SKM-1 (cell line): ENCODE measurements at regions not wholly inside any gene's neighbourhood (a gene's known extent, or its start where the extent isn't known, plus 50 kb on each side); places are given as distances from the start of the nearest gene placed in this dataset.

Experiments used
- DNase-seq: peaks from one replicate; lab custom pipeline; 2025; ENCODE audit not compliant: unreplicated experiment; lab: John Stamatoyannopoulos, UW

DNA sequence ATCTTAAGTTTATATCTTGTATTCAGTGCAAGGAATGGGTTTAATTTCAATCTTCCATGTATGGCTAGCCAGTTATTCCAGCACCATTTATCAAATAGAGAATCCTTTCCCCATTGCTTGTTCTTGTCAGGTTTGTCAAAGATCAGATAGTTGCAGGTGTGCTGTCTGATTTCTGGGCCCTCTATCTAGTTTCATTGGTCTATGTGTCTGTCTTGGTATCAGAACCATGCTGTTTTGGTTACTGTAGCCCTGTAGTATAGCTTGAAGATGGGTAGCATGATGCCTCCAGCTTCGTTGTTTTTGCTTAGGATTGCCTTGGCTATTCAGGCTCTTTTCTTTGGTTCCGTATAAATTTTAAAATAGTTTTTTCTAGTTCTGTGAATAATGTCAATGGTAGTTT, 200.0 kb downstream of the MANEA start:
- DNase-seq: no peak

DNA sequence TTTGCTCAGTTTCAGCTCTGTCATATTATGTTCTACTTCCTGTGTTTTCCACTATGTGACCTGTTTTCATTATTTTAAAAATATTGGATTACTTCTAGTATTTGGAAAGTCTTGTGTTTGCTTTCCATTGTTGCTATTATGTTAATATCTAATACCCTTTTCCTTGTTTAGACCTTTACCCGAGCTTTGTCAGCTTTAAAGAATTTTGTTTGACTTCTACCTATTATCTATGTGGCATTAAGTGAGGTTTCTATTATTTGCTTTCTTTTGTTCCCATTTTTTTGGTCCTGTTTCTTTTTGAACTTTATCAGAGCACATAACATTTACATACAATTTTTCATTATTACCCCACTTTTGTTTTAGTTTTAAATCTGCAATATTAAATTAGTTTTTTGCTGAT, 202.7 kb downstream of the MANEA start:
- no peak for DNase-seq

DNA sequence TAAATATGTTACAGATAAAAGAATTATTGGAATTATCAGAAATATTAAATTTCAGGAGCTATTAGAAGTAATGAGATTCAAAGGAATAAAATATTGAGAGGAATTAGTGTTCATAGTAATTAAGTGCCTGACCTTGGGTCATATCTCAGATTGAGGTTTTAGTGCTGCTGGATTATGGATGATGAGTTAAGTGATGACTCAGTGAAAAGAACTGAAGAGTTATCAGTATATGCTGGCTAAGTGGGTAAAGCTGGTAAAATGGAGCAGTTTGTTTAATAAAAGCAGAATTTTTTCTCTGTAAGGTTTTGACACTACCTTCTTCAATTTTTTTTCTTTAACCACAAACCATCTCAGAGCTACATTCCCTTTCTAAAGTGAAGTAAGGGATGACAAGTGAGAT, 206.7 kb downstream of the MANEA start:
- DNase-seq: no peak

DNA sequence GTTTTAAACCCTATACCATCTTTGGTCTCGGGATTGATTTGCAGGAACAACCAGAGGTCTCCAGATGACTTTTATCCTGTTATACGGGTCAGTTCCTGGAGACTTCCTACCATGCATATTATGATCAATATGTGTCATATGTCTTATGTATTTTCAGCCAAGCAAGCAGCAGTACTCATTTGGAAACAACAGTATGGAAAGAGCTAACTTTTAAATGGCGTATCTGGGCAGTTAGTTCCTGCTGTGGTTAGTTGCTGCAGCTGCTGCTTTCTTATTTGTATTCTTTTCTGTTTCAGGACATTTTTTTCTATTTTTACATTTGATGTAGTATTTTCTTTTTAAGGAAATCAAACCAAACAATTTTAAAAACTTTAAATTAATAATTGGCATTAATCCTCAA, 207.5 kb downstream of the MANEA start:
- no peak for DNase-seq

DNA sequence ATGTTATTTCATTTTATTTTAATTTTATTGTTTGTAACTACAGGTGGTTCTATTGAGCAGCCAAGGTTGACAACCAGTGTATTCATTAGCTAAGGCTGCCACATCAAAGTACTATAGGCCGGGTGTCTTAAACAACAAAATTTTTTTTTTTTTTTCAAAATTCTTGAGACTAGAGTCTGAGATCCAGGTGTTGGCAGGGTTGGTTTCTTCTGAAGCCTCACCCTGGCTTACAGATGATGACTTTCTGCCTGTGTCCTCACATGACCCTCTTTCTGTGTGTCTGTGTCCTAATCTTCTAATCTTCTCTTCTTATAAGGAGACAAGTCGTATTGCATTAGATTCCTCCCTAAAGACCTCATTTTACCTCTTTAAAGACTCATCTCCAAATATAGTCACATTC, 208.4 kb downstream of the MANEA start:
- no peak for DNase-seq

DNA sequence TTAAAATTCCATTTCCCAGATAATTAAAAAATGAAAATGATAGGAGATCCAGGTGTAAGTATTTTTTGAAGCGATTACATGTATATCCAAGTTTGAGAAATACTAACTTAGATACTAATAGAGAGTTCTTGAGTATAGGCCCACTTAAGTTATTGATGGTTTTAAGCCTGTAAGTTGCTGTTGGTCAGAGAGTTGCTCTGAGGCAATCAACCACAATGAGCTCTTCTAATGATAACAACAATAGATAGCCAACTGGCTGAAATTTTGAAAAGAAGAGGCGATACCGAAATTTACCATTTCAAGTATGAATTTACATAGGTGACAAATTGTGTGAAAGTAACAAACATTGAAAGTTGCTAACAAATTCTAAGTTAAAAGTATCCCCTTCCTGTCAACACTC, 209.5 kb downstream of the MANEA start:
- DNase-seq: no peak

DNA sequence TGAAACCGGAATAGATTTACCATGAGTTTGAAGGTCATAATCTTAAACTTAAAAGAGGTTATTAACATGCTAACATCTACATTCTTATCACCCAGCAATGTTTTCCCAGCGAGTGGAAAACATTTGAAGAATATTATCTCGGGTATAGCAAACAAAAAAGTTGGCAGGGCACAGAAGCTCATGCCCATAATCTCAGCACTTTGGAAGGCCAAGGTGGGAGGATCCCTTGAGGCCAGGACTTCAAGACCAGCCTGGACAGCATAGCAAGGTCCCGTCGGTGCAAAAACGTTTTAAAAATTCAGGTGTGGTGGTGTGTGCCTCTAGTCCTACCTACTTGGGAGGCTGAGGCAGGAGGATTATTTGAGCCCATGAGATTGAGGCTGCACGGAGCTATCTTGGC, 213.5 kb downstream of the MANEA start:
- DNase-seq: no peak

DNA sequence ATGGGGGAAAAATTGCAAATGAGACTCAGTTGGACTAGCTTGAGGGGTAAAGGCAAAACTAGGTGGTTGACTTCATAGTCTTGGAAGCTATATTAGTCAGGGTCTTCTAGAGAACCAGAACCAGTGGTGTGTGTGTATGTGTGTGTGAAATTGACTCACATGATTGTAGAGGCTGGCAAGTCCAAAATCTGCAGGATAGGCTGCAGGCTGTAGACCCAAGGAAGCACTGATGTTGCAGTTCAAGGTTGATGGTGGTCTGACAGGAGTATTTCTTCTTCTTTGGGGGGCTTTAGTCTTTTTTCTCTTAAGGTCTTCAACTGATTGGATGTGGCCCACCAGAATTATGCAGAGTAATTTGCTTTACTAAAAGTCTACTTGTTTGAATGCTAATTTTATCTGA, 217.4 kb downstream of the MANEA start:
- no peak for DNase-seq

DNA sequence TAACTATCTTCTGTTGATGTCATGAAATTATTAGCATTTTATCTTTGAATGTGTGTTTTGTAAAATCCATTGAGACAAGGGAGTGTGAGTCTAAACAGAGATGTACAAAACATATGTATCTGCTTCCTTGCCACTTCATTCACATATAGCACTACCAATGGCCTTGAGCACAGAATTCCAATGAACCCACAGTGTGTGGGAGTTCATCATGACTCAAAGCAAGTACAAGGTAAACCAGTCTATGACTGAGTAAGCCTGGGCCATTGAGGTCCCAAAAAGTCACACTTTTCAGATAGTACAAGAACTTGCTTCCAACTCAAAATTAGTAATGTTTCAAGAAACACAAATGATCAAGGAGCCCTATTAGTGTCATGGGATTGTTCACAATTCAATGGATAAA, 218.6 kb downstream of the MANEA start:
- DNase-seq: no peak

DNA sequence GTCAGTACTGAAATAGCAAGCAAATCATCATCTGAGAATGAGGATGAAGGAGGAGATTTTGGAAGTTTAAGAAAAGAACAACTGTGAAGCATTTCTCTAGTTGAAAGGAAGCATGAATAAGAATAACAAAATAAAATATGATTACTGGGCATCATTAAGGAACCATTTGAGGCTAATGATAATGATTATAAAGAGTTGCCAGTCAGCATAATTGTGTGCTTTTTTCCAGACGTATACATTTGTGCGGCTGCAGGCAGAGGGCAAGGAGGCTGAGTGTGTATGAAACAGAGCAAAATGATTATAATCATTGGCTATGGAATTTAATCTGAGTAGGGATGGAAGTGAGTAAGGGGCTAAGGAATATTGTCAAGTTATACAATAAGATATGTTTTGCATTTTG, 218.7 kb upstream of the FUT9 start:
- DNase-seq: no peak

DNA sequence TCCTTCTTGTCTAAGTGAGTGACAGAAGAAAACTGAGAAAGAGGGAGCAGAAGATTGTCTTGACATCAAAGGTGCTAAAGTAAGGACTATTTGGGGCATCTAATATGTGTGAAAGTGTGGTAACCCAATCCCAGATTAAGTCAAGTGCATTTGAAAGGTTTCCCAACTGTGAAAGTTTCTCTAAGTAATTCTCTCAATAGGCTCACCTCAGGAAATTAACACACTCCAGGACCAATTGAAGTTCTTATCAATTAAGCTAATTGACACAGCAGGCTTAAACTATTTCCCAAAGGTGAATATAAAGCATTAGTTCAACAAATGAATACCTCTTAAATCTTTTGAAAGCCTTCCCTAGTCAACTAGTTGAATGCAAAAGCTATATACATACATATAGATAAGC, 212.8 kb upstream of the FUT9 start:
- DNase-seq: no peak

DNA sequence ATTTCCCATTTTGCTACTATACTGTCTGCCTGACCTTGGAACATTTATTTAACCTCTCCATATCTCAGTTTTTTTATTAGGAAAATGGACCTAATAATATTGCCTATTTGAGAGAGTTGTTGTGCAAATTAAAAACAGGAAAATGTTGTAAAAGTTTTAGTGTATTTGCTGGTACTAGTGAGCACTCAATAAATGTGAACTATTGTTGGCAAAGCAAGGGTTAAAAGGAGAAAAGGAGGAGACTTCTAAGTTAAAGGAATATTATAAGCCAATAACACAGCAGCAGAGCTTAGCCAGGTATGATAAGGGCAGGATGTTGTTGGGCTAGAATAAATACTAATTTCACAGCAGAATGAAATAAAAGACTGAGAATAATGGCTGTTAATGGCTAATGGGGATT, 211.9 kb upstream of the FUT9 start:
- DNase-seq: no peak

DNA sequence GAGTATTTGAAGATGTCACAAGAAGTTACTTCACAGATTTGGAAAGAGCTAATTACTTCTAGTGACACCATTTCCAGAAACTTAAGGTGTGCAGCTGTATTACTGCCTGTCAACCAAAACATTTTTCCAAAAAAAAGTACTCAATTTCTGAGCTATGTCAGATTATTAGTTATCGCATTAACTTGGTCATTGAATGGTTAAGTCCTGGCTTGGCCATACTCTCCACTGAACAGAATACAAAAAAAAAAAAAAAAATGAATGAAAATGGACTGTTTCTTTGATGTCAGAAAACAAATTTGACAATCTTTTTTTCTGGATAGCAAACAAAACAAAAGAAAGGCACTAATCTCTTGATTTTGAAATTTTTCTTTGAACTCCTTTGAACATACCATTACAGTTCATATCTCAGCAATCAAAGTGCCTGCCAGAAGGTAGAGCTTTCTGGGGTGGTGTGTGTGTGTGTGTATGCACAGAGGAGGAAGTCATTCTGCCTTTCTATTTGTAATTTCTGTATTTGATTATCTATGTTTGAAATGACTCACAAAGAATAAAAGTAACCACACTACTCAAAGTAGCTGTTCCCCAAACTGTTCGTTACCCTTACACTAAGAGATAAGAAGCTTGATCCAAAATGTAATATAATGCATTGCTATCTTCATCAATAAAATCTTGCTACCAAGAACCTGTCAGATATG, 210.8 kb upstream of the FUT9 start:
- no peak for DNase-seq

DNA sequence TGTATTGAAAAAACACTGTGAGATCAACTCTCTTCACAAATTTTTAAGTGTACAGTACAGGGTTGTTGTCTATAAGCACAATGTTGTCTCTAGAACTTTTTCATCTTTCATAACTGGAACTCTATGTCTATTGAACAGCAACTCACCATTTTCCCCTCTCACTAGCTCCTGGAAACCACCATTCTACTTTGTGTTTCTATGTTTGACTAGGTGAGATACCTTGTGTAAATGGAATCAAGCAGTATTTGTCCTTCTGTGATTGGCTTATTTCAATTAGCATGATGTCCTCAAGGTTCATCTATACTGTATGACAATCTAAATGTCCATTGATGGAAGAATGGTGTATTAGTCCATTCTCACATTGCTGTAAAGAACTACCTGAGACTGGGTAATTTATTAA, 210.1 kb upstream of the FUT9 start:
- no peak for DNase-seq

DNA sequence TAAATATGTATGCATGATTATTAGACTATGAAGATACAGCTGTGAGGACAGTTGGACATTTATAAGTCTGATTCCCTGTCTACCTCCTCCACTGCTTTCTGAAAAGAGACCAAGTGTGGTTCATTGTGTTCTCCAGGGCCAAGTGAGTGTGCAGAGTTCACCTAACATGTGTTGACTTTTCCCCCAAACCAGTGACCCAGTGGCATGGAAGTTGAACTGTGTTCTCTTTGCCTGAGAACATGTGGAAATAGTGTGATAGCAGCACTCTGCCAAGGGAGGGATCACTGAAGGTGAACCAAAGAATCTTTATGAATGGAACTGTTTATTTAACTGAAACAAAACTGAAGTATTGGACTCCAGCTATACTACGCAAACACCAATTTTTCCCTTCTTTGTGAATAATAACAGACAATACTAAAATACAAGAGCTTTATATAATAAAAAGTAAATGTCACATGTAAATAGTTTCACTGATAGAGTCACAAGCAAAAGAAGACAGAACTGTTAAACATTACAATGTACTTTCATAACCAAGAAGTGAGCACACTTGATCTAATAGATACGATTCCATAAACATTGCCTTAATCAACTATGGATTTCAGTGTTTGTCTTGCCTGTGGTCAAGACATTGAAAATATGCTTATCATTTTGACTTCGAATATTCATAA, 200.3 kb upstream of the FUT9 start:
- no peak for DNase-seq

DNA sequence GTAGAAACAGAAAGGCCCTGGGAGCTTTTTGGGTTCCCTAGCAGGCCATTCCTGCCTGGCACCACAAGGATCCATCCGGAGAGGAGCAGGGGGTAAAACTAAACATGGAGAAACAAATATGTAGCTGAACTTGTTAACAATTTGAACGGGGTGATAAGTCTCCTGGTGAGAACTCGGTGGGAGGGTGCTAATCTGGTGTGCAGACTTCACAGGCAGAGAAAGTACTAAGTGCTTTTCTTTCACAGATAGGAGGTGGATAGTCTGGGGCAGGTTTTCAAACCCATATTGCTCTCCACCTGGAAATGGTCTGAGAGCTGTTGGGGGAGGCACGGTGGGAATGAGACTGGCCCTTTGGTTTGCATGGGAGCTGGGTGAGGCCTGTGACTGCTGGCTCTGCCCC, 196.3 kb upstream of the FUT9 start:
- no peak for DNase-seq

DNA sequence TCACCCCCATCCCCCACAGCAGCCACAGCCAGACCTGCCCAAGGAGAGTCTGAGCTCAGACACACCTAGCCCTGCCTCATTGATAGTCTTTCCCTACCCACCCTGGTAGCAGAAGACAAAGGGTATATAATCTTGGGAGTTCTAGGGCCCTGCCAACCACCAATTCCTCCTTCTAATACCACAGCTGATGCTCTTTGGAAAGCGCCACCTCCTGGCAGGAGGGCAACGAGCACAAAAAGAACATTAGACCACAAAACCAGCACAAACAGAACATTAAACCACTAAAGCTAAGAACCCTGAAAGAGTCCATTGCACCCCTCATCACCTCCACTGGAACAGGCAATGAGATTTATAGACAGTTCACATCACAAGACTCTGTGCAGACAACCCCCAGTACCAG, 195.8 kb upstream of the FUT9 start:
- DNase-seq: no peak

DNA sequence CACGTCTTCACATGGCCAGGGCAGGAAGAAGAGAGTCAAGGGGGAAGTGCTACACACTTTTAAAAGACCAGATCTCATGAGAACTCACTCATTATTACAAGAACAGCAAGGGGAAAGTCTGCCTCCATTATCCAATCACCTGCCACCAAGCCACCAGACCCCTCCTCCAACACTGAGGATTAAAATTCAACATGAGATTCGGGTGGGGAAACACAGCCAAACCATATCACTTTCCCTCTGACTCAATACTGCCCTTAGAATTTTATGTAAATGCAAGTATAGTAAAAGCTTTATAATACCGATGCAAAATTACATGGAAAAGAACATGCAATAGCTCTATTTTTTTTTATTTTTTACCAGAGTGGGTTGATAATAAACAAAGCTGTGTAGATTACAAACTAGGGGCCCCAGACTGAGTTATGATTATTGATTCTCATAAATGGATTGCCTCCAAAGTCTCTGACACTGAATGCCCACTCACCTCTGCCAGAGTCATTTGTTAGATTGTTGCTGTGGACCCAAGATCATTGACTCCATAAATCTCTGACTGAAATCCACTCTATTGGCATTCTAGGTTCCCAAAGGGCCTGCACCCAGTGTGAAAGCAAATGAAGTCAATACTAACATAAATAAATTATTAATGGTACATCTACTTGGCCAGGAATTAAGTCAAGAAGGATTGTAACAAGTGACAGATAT, 184.8 kb upstream of the FUT9 start:
- DNase-seq: no peak

DNA sequence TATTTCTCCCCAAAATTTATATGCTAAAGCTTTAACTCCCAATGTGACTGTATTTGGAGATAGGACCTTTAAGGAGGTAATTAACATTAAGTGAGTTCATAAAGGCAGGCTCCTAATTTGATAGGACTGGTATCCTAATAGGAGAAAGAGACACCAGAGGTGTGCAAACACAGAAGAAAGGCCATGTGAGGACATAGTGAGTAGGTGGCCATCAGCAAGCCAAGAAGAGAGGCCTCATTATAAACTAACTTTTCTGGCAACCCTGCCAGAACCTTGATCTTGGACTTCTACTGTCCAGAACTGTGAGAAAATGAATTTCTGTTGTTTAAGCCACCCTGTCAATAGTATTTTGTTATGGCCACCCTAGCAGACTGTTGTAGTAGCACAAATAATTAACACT, 177.9 kb upstream of the FUT9 start:
- DNase-seq: no peak

DNA sequence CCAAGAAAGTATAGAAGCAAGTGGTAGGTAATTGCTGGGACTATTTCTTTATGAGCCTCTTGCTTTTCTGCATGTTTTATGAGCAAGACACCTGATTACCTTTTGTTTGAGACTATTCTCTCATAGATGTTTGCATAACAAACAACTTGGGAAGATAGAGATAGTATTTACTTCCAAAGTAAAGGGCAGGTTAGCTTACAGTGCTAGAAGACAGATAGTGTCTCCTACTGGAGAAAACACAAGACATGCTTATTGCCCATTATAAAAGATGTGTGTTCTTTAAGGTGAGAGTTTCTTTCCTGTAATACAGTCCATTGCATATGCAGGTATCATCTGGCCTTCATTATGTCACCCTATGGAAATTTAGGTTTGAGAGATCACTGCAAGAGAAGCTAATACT, 174.2 kb upstream of the FUT9 start:
- DNase-seq: no peak

DNA sequence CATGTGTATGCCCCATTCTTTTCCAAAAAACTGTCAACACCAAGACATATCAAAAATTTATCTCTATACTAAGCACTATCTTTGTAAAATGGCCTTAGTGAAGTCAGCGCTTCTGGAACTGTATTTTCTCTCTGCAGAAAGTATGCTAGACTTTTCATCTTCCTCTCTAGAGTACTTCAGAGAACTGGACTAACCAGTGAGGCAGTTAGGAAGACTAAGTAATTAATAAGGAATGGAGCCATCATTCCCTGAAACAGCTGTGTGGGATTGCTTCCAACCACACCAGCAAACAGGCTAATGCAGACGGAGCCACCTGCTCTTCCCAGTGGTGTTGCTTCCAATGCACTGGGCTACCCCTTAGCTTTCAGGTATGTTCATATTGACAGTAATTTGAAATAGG, 169.1 kb upstream of the FUT9 start:
- no peak for DNase-seq

DNA sequence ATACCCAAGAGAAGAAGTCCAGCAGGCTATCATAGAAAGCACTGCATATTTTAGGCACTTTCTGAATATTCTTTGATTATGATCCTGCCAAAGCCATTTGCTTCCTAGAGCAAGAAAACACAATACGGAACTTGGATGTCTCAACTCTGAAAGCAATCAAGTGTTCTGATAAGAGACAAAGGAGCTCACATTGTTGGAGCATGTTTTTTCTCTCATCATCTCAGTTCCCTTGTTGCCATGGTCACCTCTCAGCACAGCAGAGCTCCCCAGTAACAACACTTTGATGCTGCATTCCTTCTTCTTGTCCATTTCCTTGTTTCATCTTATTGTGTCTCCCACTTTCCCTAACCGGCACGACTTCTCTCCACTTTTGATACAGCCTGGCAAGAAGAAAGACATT, 168.7 kb upstream of the FUT9 start:
- no peak for DNase-seq

DNA sequence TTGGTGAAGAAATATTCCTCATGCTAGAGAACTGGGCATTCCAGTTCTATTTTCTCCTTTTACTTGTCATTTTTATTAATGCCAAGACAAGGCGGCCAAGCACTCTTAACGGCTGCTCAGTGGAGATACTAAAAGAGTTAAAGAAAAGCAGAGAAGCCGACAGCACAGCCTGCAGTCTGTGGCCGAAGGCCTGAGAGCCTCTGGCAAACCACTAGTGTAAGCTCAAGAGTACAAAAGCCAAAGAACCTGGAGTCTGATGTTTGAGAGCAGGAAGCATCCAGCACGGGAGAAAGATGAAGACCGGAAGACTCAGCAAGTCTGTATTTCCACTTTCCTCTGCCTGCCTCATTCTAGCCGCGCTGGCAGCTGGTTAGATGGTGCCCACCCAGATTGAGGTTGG, 167.1 kb upstream of the FUT9 start:
- no peak for DNase-seq
